ENCODE measurements at regions not wholly inside any gene's neighbourhood (a gene's known extent, or its start where the extent isn't known, plus 50 kb on each side); places are given as distances from the start of the nearest gene placed in this dataset.

- TF ChIP-seq, protein P1, sequence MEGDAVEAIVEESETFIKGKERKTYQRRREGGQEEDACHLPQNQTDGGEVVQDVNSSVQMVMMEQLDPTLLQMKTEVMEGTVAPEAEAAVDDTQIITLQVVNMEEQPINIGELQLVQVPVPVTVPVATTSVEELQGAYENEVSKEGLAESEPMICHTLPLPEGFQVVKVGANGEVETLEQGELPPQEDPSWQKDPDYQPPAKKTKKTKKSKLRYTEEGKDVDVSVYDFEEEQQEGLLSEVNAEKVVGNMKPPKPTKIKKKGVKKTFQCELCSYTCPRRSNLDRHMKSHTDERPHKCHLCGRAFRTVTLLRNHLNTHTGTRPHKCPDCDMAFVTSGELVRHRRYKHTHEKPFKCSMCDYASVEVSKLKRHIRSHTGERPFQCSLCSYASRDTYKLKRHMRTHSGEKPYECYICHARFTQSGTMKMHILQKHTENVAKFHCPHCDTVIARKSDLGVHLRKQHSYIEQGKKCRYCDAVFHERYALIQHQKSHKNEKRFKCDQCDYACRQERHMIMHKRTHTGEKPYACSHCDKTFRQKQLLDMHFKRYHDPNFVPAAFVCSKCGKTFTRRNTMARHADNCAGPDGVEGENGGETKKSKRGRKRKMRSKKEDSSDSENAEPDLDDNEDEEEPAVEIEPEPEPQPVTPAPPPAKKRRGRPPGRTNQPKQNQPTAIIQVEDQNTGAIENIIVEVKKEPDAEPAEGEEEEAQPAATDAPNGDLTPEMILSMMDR (IDR thresholded peaks at IDR 0.05; ENCODE audit: poor library complexity): no peak
- TF ChIP-seq EZH2 (IDR thresholded peaks at IDR 0.05; ENCODE audit: borderline replicate concordance): no peak
- no peak for TF ChIP-seq EZH2phosphoT487 (IDR thresholded peaks at IDR 0.05; ENCODE audit: low read depth, severe bottlenecking, unreplicated experiment)
- no peaks in the 10 kb centered on the region for H3K36me3 ChIP-seq (replicated peaks; ENCODE audit: insufficient read depth, low read depth)
- H4K20me1 ChIP-seq (ENCODE audit: insufficient read depth, poor library complexity, severe bottlenecking): no peaks in the 10 kb centered on the region
- 70% methylated on average over 11 of the region's 11 CpGs for WGBS (ENCODE audit: low lambda C conversion rate, missing lambda C conversion rate)
- H3K4me2 ChIP-seq: no peak overlapping the region
- H3K79me2 ChIP-seq: no peaks in the 10 kb centered on the region
- H3K9me3 ChIP-seq (ENCODE audit: low read depth): no peaks in the 10 kb centered on the region
- H2AFZ ChIP-seq: no peak overlapping the region
- H3K9me2 ChIP-seq (replicated peaks; ENCODE audit: insufficient read depth): no peaks in the 10 kb centered on the region
- no peaks in the 10 kb centered on the region for H3K27me3 ChIP-seq
- no peak overlapping the region for H3K27ac ChIP-seq
- H3K4me1 ChIP-seq (ENCODE audit: insufficient read depth): no peaks in the 10 kb centered on the region
- no peak for DNase-seq (ENCODE audit: low spot score)
- no peak overlapping the region for H3K4me3 ChIP-seq
These were observed 135.1 kb upstream of the ERCC6L2 start for GRCh38 chr9:95740217-95741004.

DNA sequence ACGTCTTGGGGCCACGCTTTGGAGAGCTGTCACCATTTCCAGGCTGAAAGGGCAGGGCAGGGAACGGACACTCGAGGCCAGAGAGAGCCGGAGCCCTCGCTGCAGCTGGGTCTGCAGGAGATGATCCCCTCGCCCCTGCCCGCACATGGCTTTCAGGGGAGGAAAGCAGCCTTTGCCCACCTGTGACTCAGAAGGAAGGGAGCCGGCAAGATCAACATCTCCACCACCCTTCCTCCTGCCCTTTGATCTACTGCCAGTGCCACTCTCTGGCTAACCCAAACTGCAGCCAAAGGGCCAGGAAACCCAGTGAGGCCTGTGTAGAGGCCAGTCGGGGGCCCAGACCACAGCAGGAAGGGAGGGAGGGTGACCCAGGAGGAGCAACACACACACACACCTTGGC lies 137.1 kb upstream of the ERCC6L2 start:
- Histone ChIP-seq H3K9me3 (ENCODE audit: low read depth) (no peaks in the 10 kb centered on the region), H3K79me2 (no peaks in the 10 kb centered on the region), H3K27ac (no peak overlapping the region), H2AFZ (no peak overlapping the region), H3K4me1 (ENCODE audit: insufficient read depth) (peaks cover 7% of the 10 kb centered on the region), H4K20me1 (ENCODE audit: insufficient read depth, poor library complexity, severe bottlenecking) (no peaks in the 10 kb centered on the region), H3K9me2 (replicated peaks; ENCODE audit: insufficient read depth) (no peaks in the 10 kb centered on the region), H3K4me3 (no peak overlapping the region), H3K27me3 (no peaks in the 10 kb centered on the region), H3K4me2 (no peak overlapping the region), H3K36me3 (replicated peaks; ENCODE audit: insufficient read depth, low read depth) (no peaks in the 10 kb centered on the region)
- TF ChIP-seq EZH2 (IDR thresholded peaks at IDR 0.05; ENCODE audit: borderline replicate concordance) (no peak), EZH2phosphoT487 (IDR thresholded peaks at IDR 0.05; ENCODE audit: low read depth, severe bottlenecking, unreplicated experiment) (no peak)
- TF ChIP-seq, protein P1 (IDR thresholded peaks at IDR 0.05; ENCODE audit: poor library complexity): no peak
- WGBS (ENCODE audit: low lambda C conversion rate, missing lambda C conversion rate): 94% methylated on average over 9 of the region's 10 CpGs
- no peak for DNase-seq (ENCODE audit: low spot score)

DNA sequence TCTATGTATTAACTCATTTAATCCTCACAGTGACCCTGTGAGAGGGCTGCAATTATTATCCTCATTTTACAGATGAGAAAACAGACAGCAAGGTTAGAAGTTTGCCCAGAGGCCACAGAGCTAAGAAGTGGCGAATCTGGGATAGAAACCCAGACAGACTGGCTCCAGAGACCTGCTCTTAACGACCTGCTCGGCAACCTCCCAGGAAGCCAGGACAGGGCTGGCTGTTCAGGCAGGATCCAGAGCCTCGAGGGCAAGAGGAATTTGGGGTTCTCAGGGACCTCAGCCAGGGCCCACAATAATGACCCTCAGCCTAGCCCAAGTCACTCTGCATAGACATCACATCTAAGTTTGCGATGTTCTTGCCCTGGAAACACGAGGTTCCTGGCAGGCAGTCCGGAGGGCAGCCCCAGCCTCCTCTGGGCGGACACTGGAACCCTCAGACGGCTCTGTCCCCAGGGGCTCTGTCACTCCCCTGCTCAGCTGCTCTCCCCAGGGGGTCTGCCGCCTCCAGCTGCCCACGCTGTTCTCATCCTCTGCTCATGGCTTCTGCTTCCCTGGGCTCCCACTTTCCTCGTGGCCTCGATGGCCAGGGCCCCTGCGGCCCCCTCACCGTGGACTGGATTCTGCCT lies 138.5 kb upstream of the ERCC6L2 start:
- Histone ChIP-seq H3K79me2 (no peaks in the 10 kb centered on the region), H3K4me2 (no peak overlapping the region), H3K4me3 (no peak overlapping the region), H3K27ac (no peak overlapping the region), H2AFZ (no peak overlapping the region), H3K4me1 (ENCODE audit: insufficient read depth) (peaks cover 21% of the 10 kb centered on the region), H3K9me2 (replicated peaks; ENCODE audit: insufficient read depth) (no peaks in the 10 kb centered on the region), H3K27me3 (no peaks in the 10 kb centered on the region), H4K20me1 (ENCODE audit: insufficient read depth, poor library complexity, severe bottlenecking) (no peaks in the 10 kb centered on the region), H3K36me3 (replicated peaks; ENCODE audit: insufficient read depth, low read depth) (no peaks in the 10 kb centered on the region), H3K9me3 (ENCODE audit: low read depth) (no peaks in the 10 kb centered on the region)
- TF ChIP-seq EZH2 (IDR thresholded peaks at IDR 0.05; ENCODE audit: borderline replicate concordance): no peak
- no peak for TF ChIP-seq EZH2phosphoT487 (IDR thresholded peaks at IDR 0.05; ENCODE audit: low read depth, severe bottlenecking, unreplicated experiment)
- TF ChIP-seq, protein P1 (IDR thresholded peaks at IDR 0.05; ENCODE audit: poor library complexity): no peak
- 73% methylated on average over 15 of the region's 15 CpGs for WGBS (ENCODE audit: low lambda C conversion rate, missing lambda C conversion rate)
- no peak for DNase-seq (ENCODE audit: low spot score)
